GM21367 (cell line): ENCODE measurements at regions not wholly inside any gene's neighbourhood (a gene's known extent, or its start where the extent isn't known, plus 50 kb on each side); places are given as distances from the start of the nearest gene placed in this dataset.

Experiments
- ATAC-seq: cut with Tn5 transposase; IDR thresholded peaks from one replicate; pipeline ENCODE4 v1.9.1; 2021; ENCODE audit not compliant: unreplicated experiment

DNA sequence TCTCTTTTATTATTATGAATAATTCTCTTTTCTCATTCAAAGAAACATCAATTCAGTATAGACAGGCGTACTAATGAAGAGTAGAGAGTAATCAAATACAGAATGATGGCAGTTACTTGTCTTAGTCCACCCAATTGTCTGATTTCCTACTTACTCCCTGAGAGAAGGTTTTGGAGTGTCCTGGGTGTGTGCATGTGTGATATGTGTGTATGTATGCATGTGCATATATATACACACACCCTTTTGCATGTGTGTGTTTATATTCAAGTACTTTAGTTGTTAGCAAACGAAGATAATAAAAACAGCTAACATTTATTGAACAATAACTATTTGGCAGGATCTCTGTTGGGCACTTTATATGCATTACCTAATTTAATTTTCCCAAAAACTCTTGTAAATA is 63.2 kb upstream of the CCDC190 start:
- no peak for ATAC-seq

DNA sequence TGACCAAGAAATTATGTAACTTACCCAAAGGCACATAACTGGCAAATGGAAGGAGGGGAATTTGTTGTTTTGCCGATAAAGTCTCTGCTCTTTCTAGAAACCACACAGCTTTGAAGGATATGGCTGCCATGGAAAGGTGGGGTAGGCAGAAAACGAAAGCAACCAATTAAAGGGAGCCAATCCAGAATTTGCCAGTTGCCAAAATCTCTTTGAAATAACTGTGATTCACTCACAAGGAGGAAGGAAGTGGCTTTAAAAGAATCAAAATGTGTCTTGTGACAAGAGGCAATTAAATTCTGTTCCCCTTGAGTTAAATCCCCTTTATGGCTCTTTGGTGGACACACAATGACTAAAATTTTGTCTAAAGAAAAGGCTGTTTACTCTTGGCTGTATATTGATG is 61.2 kb upstream of the CCDC190 start:
- ATAC-seq, result no peak

DNA sequence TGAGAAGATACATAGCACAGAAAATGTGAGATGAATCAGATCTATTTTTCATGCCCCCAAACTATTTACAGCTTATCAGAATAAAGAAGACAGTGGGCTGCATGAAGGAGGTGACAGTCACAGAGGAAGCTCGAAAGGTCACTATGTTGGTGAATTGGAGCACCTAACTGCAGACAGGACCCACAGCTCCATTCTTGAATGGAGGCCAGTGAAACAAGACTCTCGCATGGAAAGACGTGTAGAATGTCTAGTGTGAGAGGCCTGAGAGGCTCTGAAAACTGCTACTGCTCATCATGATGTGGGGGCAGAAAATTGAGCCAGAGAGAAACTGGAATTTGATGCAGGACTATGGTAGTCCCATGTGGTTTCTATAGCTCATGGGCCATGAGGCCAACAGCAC is 60.3 kb upstream of the CCDC190 start:
- no peak for ATAC-seq

DNA sequence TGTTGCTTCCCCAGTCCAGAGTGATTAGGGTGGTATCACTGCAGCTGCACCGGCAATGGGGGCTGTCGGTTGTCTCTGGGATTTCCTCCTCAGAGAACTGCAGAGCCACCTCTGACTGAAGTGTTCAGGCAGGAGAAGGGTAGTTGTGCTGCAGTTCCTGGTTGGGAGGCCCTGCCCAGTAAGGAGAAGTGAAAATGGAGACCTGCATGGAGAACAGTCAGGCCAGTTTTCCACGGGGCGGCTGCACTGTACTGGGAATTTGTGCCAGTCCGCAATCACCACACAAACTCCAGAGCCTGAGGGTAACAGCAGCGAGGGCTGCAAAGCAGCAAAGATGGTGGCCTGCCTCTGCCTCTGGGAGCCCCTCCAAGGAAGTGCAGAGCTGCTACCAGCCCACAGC is 58.1 kb upstream of the CCDC190 start:
- ATAC-seq, result no peak

DNA sequence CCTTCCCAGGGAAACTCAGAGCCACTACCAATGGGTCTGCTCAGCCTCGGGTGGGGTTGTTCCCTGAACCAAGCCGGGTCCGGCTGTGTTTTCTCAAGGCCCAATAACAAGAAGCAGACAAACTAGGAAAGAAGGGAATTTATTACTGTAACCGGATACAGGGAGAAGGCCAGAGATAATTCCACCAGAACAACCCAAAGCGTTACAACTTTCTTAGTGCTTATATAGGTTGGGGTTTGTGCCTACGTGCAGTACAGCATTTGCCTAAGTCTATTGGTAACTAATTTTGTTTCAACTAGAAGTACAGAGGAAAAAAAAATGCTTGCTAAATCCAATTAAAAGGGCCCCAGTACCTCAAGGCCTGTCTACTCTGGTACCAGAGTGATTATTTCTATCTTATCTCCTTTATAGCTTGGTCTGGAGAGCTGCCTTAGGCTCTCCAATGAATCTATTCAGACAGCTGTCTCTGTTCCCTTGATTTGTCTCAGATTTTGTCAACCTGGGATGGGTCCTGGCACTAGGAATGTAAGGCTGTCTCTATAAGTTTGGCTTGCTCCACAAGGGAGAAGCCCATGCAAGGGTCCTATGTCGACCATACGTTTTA is 57.3 kb upstream of the CCDC190 start:
- ATAC-seq, result no peak

DNA sequence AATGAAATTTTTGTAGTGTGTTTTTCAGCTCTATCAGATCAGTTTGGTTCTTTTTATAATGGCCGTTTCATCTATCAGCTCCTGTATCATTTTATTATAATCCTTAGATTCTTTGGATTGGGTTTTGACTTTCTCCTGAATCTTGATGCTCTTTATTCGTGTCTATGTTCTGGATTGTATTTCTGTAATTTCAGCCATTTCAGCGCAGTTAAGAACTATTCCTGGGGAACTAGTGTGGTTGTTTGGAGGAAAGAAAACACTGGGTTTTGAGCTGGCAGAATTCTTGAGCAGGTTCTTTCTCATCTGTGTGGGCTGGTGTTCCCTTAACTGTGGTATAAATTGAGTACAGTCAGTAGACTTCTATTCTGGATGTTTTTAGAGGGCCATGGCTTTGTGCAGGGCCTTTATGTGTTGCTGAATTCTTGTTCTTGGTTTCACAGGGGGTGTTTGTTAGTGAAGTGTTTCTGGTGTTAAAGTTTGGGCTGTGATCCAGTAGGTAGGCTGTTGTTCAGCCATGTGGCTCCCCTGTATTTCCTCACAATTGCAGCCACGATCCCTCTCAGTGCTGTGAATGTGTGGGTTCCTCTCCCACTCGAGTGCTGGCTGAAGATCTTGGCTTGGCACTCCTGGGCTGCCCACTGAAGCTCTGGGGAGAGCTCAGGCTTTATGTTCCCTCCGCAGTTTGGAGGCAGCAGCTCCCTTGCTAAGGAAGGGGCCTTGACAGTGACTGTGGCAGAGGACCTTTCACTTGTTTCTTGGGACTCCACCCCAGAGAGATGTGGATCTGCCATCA is 56.0 kb upstream of the CCDC190 start:
- no peak for ATAC-seq

DNA sequence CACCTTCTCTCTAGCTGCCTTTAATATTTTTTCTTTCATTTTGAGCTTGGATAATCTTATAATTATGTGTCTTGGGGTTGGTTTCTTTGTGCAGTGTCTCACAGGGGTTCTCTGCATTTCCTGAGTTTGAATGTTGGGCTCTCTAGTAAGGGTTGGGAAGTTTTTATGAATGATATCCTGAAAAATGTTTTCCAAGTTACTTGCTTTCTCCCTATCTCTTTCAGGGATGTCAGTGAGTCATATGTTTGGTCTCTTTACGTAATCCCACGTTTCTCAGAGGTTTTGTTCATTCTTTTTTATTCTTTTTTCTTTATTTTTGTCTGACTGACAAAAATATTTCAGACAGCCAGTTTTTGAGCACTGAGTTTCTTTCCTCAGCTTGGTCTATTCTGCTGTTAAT is 55.4 kb upstream of the CCDC190 start:
- no peak for ATAC-seq

DNA sequence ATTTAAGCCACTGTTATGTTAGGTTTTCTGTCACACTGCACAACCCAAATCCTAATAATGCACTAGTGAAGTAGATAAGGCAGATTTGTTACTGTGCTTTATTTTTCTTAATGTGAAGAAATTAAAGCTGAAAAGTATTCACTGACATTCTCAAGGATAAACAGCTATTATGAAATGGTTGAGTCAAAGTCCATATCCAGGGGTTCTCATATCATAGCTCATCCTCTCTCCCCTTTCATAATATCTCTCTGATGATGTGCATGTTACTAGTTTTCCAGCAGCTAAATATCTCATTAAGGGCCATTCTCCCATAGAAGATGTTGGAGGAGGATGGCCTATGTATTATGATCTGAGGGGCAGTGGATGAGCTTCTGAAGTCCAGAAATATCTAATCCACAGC is 53.6 kb upstream of the CCDC190 start:
- ATAC-seq, result no peak

DNA sequence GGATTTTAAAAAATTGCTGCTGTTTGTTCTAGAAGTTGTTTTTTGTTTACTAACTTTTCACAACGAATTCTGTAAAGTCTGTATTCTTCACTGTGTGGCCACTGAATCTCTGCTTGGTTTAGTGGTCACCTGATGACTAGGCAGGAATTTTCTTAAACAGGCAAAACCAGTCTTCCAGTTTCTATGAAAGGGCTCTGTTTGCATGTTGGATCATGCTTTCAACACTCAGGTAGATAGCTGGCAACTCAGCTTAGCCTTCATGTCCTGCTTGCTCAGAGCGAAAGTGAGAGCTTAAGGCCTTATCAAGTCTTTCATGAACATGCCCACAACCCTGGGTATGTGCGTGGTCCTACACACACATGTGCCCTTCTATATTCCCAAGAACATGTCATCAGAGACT is 52.4 kb upstream of the CCDC190 start:
- ATAC-seq, result no peak

DNA sequence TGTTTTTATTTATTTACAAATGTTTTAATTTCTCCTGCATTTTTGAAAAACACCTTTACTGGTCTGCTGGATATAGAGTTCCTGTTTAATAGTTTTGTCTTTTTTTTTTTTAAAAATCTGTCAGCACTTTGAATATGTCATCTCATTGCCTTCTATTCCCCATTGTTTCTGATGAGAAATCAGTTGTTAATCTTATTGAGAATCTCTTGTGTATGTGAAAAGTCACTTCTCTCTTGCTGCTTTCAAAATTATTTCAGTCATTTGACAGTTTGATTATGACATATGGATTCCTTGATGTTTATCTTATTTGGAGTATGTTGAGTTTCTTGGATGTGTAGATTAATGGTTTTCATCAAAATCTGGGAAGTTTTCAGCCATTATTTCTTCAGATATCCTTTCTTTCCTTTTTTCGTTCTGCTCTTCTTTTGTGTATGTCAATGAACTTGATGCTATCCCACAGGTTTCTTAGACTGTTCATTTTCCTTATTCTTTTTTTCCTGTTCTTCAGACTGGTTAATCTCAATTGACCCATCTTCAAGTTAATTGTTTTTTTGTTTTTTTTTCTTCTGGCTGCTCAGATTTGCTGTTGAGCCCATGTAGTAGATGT is 51.2 kb upstream of the CCDC190 start:
- no peak for ATAC-seq
